HEK293 (cell line): ENCODE measurements at regions not wholly inside any gene's neighbourhood (a gene's known extent, or its start where the extent isn't known, plus 50 kb on each side); places are given as distances from the start of the nearest gene placed in this dataset.

Experiments
- FEZF1 ChIP-seq: fragments of 450-650 bp; formaldehyde crosslinking; IDR thresholded peaks from 2 replicates; pipeline ENCODE4 v1.5.1; 2016; ENCODE audit warnings: missing biosample characterization, missing genetic modification characterization
- KLF16 ChIP-seq: fragments of 450-650 bp; formaldehyde crosslinking; IDR thresholded peaks from 2 replicates; pipeline ENCODE4 v1.5.1; 2017; ENCODE audit warnings: missing biosample characterization, missing genetic modification characterization
- TCF7L2 ChIP-seq: IDR thresholded peaks from 2 replicates; pipeline ENCODE4 v1.6.1; 2011; ENCODE audit warnings: low read depth, mild to moderate bottlenecking, inconsistent platforms, low read length, moderate library complexity, borderline replicate concordance
- ZBTB20 ChIP-seq: fragments of 450-650 bp; formaldehyde crosslinking; IDR thresholded peaks from 2 replicates; pipeline ENCODE4 v1.5.1; 2016; ENCODE audit warnings: missing biosample characterization, missing genetic modification characterization
- ZIC2 ChIP-seq: fragments of 450-650 bp; formaldehyde crosslinking; IDR thresholded peaks from 2 replicates; pipeline ENCODE4 v1.5.1; 2016; ENCODE audit warnings: missing biosample characterization, missing genetic modification characterization
- ZNF157 ChIP-seq: fragments of 450-650 bp; formaldehyde crosslinking; IDR thresholded peaks from 2 replicates; pipeline ENCODE4 v1.5.1; 2016; ENCODE audit warnings: missing biosample characterization, missing genetic modification characterization
- ZNF274 ChIP-seq, 2 experiments: fragments of 200-500 bp in 1 of 2; fragments of 450-650 bp in 1 of 2; sonication (Bioruptor generic) in 1 of 2; formaldehyde crosslinking in 1 of 2; IDR thresholded peaks; 2 replicates each; pipeline versions ENCODE4 v1.5.1 to v1.6.1; 2014 to 2016; ENCODE audit warnings: borderline replicate concordance in 1 of 2, inconsistent platforms in 1 of 2, low read length in 1 of 2, missing biosample characterization in 1 of 2, missing genetic modification characterization in 1 of 2
- ZNF423 ChIP-seq: fragments of 450-650 bp; formaldehyde crosslinking; IDR thresholded peaks from 2 replicates; pipeline ENCODE4 v1.5.1; 2016; ENCODE audit warnings: missing biosample characterization, missing genetic modification characterization
- ZNF571 ChIP-seq: fragments of 450-650 bp; formaldehyde crosslinking; IDR thresholded peaks from 2 replicates; pipeline ENCODE4 v1.5.0; 2017; ENCODE audit warnings: missing biosample characterization, missing genetic modification characterization
- ZNF707 ChIP-seq: fragments of 450-650 bp; formaldehyde crosslinking; IDR thresholded peaks from 2 replicates; pipeline ENCODE4 v1.5.1; 2016; ENCODE audit warnings: missing biosample characterization, missing genetic modification characterization
- TF ChIP-seq, protein P1 (sequence below): fragments of 450-650 bp; formaldehyde crosslinking; IDR thresholded peaks from 2 replicates; pipeline ENCODE4 v1.5.1; 2016; ENCODE audit warnings: missing biosample characterization, missing genetic modification characterization
- TF ChIP-seq, protein P2 (sequence below): fragments of 450-650 bp; formaldehyde crosslinking; IDR thresholded peaks from 2 replicates; pipeline ENCODE4 v1.5.1; 2016; ENCODE audit warnings: missing biosample characterization, missing genetic modification characterization
- TF ChIP-seq, protein P3 (sequence below): fragments of 450-650 bp; formaldehyde crosslinking; IDR thresholded peaks from 2 replicates; pipeline ENCODE4 v1.5.1; 2016; ENCODE audit warnings: missing biosample characterization, missing genetic modification characterization

DNA sequence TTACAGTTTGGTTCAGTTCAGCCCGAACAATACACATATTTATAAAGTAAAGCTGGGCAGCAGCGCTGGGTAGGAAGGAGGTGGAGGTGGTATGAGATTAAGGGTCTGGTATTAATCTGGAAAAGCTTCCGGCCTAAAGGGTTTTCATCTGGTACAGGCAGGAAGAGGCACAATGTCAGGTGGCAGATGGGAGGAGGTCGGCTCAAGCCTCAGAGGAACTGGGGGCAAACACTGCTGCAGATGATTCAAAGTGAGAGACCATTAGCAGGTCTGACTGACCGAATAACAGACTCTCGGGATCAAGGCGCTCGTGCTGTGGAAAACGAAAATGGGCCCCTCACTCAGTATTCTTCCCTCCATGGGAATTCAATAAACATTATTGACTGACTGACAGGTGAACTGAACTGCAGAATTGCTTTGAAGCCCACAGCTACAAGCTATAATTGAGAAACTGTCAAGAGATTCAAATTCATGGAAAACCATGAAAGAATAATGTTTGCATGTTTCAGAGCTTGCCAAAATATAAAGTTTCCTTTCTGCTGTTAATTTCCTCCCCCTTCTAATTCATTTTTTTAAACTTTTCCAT lies 75.3 kb downstream of the TMEM167A start:
- TF ChIP-seq, protein P1, sequence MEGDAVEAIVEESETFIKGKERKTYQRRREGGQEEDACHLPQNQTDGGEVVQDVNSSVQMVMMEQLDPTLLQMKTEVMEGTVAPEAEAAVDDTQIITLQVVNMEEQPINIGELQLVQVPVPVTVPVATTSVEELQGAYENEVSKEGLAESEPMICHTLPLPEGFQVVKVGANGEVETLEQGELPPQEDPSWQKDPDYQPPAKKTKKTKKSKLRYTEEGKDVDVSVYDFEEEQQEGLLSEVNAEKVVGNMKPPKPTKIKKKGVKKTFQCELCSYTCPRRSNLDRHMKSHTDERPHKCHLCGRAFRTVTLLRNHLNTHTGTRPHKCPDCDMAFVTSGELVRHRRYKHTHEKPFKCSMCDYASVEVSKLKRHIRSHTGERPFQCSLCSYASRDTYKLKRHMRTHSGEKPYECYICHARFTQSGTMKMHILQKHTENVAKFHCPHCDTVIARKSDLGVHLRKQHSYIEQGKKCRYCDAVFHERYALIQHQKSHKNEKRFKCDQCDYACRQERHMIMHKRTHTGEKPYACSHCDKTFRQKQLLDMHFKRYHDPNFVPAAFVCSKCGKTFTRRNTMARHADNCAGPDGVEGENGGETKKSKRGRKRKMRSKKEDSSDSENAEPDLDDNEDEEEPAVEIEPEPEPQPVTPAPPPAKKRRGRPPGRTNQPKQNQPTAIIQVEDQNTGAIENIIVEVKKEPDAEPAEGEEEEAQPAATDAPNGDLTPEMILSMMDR (tag by site-specific recombination): no peak
- TF ChIP-seq ZNF274 (IDR thresholded peaks at IDR 0.05; ENCODE audit: low read length) (no peak), ZNF274 (tag by site-specific recombination; IDR thresholded peaks at IDR 0.05; ENCODE audit: borderline replicate concordance) (no peak), KLF16 (tag by site-specific recombination) (no peak), ZNF157 (no peak), ZBTB20 (no peak), FEZF1 (tag by site-specific recombination) (no peak), ZNF423 (no peak), ZIC2 (tag by site-specific recombination) (no peak), TCF7L2 (no peak), ZNF707 (tag by site-specific recombination) (no peak), ZNF571 (no peak)
- TF ChIP-seq, protein P2, sequence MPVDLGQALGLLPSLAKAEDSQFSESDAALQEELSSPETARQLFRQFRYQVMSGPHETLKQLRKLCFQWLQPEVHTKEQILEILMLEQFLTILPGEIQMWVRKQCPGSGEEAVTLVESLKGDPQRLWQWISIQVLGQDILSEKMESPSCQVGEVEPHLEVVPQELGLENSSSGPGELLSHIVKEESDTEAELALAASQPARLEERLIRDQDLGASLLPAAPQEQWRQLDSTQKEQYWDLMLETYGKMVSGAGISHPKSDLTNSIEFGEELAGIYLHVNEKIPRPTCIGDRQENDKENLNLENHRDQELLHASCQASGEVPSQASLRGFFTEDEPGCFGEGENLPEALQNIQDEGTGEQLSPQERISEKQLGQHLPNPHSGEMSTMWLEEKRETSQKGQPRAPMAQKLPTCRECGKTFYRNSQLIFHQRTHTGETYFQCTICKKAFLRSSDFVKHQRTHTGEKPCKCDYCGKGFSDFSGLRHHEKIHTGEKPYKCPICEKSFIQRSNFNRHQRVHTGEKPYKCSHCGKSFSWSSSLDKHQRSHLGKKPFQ (tag by site-specific recombination): no peak
- TF ChIP-seq, protein P3, sequence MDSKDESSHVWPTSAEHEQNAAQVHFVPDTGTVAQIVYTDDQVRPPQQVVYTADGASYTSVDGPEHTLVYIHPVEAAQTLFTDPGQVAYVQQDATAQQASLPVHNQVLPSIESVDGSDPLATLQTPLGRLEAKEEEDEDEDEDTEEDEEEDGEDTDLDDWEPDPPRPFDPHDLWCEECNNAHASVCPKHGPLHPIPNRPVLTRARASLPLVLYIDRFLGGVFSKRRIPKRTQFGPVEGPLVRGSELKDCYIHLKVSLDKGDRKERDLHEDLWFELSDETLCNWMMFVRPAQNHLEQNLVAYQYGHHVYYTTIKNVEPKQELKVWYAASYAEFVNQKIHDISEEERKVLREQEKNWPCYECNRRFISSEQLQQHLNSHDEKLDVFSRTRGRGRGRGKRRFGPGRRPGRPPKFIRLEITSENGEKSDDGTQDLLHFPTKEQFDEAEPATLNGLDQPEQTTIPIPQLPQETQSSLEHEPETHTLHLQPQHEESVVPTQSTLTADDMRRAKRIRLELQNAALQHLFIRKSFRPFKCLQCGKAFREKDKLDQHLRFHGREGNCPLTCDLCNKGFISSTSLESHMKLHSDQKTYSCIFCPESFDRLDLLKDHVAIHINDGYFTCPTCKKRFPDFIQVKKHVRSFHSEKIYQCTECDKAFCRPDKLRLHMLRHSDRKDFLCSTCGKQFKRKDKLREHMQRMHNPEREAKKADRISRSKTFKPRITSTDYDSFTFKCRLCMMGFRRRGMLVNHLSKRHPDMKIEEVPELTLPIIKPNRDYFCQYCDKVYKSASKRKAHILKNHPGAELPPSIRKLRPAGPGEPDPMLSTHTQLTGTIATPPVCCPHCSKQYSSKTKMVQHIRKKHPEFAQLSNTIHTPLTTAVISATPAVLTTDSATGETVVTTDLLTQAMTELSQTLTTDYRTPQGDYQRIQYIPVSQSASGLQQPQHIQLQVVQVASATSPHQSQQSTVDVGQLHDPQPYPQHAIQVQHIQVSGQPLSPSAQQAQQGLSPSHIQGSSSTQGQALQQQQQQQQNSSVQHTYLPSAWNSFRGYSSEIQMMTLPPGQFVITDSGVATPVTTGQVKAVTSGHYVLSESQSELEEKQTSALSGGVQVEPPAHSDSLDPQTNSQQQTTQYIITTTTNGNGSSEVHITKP (tag by site-specific recombination): no peak
